ENCODE measurements at regions not wholly inside any gene's neighbourhood (a gene's known extent, or its start where the extent isn't known, plus 50 kb on each side); places are given as distances from the start of the nearest gene placed in this dataset.

DNA sequence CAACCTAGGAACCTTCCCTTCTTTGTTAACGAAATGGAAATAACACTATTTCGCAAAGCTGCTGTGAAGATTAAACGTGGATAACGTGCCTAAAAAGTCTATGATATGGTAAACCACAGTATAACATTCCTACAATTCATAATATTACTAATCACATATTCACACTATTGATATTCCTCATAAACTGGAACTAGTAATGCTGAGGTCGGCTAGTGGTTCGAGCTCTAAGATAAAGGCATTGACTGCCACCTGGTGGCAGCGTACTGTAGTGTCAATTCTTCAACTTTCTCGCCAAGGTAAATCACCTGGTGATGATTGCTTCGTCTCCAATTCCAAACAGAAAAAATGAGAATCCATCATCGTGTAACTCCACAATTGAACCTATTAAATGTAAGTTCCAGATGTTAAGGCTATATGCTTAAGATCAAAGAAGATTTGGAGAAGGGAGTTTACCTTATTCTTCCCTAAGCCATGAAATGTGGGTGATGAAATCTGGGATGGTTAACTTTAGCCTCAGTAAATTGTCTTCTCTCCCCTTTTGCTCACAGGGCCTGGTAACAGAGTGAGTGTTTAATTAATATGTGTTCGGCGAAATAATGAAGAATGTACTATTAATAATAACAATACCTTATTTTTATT lies 197.5 kb upstream of the TMEM132C start:
- H3K4me1 ChIP-seq, result no peaks in the 10 kb centered on the region
- peak; percentile 58 for ATAC-seq
- H3K9me3 ChIP-seq, result no peaks in the 10 kb centered on the region
- no peaks in the 10 kb centered on the region for H3K27me3 ChIP-seq
- TF ChIP-seq, protein P1, sequence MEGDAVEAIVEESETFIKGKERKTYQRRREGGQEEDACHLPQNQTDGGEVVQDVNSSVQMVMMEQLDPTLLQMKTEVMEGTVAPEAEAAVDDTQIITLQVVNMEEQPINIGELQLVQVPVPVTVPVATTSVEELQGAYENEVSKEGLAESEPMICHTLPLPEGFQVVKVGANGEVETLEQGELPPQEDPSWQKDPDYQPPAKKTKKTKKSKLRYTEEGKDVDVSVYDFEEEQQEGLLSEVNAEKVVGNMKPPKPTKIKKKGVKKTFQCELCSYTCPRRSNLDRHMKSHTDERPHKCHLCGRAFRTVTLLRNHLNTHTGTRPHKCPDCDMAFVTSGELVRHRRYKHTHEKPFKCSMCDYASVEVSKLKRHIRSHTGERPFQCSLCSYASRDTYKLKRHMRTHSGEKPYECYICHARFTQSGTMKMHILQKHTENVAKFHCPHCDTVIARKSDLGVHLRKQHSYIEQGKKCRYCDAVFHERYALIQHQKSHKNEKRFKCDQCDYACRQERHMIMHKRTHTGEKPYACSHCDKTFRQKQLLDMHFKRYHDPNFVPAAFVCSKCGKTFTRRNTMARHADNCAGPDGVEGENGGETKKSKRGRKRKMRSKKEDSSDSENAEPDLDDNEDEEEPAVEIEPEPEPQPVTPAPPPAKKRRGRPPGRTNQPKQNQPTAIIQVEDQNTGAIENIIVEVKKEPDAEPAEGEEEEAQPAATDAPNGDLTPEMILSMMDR (IDR thresholded peaks at IDR 0.05), result peak; percentile 54
- intact Hi-C loops (cut with DNase I), result no loop called here
- no peak overlapping the region for H3K27ac ChIP-seq
- H3K36me3 ChIP-seq, result no peaks in the 10 kb centered on the region
- DNase-seq, result no peak
- H3K4me3 ChIP-seq, result no peak overlapping the region

DNA sequence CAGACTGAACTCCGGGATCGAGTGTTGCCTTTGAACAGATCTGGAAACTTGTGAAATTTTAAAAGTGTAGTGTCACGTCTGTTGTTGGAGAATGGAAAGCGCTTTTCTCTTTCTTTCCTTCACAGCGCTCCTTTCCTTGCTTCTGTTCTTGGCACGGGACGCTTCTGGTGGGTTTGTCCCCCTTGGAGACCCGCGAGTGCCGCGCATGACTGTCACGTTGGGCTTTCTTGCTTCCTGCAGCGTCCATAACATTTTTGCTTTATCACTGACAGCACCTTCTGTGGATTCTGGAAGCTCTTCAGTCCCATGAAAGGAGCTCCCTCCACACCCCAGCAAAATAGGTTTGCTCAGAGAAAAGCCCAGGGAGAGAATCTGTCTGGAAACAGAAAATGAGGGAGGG lies 193.0 kb upstream of the TMEM132C start:
- TF ChIP-seq, protein P1 (IDR thresholded peaks at IDR 0.05), result no peak
- H3K9me3 ChIP-seq, result no peaks in the 10 kb centered on the region
- no peaks in the 10 kb centered on the region for H3K36me3 ChIP-seq
- no peak for ATAC-seq
- no peak overlapping the region for H3K27ac ChIP-seq
- no peak for DNase-seq
- H3K4me1 ChIP-seq, result no peaks in the 10 kb centered on the region
- H3K4me3 ChIP-seq, result no peak overlapping the region
- no peaks in the 10 kb centered on the region for H3K27me3 ChIP-seq
- intact Hi-C loops (cut with DNase I), result no loop called here

DNA sequence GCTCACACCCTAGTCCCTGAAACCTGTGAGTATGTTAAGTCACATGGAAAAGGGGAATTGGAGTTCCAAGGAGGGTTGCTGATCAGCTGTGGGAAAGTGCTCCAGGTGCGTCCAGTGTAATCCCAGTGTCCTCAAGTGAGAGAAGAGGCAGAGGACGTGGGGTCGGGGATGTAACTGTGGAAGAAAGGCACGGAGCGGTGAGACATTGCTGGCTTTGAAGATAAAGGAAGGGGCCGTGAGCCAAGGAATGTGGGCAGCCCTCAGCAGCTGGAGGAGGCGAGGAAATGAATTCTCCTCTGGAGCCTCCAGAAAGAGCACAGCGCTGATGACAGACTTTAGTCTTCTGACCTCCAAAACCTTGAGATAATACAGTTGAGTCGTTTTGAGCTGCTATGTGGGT lies 191.6 kb upstream of the TMEM132C start:
- Histone ChIP-seq H3K27ac (no peak overlapping the region), H3K36me3 (no peaks in the 10 kb centered on the region), H3K4me3 (no peak overlapping the region), H3K9me3 (no peaks in the 10 kb centered on the region), H3K27me3 (no peaks in the 10 kb centered on the region), H3K4me1 (no peaks in the 10 kb centered on the region)
- intact Hi-C loops (cut with DNase I), result no loop called here
- ATAC-seq, result no peak
- DNase-seq, result no peak
- TF ChIP-seq, protein P1 (IDR thresholded peaks at IDR 0.05), result no peak

DNA sequence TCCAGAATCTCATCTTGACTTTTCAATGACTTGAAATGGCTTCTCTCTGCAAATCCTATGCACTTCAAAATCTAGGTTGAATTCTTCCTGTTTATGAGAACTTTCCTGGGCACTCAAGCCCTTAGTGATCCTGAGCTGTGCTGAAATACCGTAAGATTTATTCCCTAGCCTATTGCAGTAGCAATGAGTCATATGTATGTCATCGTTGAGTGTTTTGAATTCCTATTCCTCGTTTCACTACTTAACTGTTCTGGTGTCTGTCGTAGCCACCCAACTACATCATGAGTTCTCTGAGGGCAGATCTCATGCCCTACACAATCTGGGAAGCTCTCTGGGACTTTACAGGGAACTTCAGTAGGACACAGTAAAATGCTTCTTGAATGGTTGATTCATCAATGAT lies 190.8 kb upstream of the TMEM132C start:
- ATAC-seq (no peak), DNase-seq (no peak)
- TF ChIP-seq, protein P1 (IDR thresholded peaks at IDR 0.05), result no peak
- no peak overlapping the region for H3K27ac ChIP-seq
- no peaks in the 10 kb centered on the region for H3K36me3 ChIP-seq
- H3K9me3 ChIP-seq, result no peaks in the 10 kb centered on the region
- H3K4me3 ChIP-seq, result no peak overlapping the region
- H3K4me1 ChIP-seq, result no peaks in the 10 kb centered on the region
- H3K27me3 ChIP-seq, result no peaks in the 10 kb centered on the region
- intact Hi-C loops (cut with DNase I), result no loop called here

DNA sequence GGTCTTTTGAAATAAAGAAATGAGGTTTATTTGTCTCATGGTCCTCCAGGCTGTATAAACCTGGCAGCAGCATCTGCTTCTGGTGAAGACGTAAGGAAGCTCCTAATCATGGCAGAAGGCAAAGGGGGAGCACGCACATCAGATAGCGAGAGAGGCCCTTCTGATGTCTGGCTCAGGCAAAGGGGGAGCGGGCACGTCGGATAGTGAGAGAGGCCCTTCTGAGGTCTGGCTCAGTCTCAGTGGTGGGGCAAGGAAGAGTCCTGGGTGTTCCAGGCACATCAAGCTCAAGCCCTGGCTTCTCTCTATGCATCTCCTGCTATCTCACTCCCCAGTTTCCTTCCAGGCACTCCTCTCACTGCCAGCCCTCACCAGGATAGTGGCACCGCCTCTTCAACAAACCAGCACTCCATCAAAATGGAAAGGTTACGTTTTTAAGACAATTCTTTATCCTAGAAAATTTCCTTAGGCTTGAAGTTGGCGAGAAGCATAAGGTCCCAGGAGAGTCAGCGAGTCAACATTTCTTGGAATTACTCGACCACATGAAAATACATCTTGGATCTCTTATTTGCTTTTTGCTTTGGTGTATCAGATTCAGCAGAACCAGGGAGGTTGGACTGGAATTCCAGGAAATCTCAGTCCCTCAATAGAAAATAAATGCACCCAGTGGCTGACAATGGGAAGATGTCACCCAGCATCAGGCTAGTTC lies 189.6 kb upstream of the TMEM132C start:
- Histone ChIP-seq H3K27me3 (no peaks in the 10 kb centered on the region), H3K36me3 (no peaks in the 10 kb centered on the region), H3K4me3 (no peak overlapping the region), H3K27ac (no peak overlapping the region), H3K4me1 (no peaks in the 10 kb centered on the region), H3K9me3 (no peaks in the 10 kb centered on the region)
- intact Hi-C loops (cut with DNase I), result no loop called here
- ATAC-seq (no peak), DNase-seq (no peak)
- TF ChIP-seq, protein P1 (IDR thresholded peaks at IDR 0.05), result no peak

Measured in upper lobe of right lung (tissue), 1 donor.